NCI-H2227 (cell line): ENCODE measurements at regions not wholly inside any gene's neighbourhood (a gene's known extent, or its start where the extent isn't known, plus 50 kb on each side); places are given as distances from the start of the nearest gene placed in this dataset.

Experiments
- DNase-seq: peaks from one replicate; lab custom pipeline; 2025; ENCODE audit not compliant: unreplicated experiment; lab: John Stamatoyannopoulos, UW

GRCh38 chr2:7777668-7778067 is 860.5 kb downstream of the RNF144A start:
- DNase-seq = no peak

DNA sequence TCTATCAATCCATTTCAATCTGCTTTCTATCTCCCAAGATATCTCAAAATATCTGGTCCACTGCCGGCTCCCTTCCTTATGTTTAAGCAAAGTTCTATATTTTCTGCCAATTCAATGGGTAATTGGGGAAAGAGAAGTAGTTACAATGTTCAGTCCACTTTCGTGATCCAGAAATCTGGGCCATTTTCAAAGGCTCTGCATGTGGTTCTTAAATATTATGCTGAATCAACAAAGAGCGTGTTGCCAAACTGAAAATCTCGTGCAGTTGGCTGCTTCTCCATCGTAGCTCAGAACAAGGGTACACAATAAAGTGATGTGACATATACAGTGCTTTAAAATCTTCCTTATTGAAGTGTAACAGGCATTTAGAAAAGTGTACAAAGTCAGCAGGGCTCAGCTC is 863.1 kb downstream of the RNF144A start:
- no peak for DNase-seq

DNA sequence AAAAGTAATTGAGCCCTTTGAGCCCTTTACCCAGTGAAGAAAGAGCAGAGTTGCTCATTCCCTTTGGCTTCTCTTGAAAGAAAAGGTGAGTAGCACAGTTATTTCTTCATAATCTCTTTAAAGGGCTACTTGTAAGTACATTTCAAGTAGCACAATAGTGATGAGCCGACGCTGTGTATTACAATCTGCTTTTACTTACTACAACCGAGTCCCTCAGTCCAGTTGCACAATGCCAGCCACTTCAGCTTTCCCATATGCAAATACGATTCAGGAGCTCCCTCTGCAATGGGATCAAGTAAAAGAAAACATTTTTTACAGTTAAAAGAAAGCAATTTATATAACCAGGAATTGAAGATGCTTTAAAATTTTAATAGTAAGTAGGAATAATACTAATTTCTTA is 868.5 kb downstream of the RNF144A start:
- no peak for DNase-seq

- no peak for DNase-seq
Measured at GRCh38 chr2:7788736-7789135, 871.5 kb downstream of the RNF144A start.

- DNase-seq = no peak
Measured at GRCh38 chr2:7792031-7792651, 874.9 kb downstream of the RNF144A start.

- no peak for DNase-seq
Measured at GRCh38 chr2:7795778-7796563, 878.8 kb downstream of the RNF144A start.

DNA sequence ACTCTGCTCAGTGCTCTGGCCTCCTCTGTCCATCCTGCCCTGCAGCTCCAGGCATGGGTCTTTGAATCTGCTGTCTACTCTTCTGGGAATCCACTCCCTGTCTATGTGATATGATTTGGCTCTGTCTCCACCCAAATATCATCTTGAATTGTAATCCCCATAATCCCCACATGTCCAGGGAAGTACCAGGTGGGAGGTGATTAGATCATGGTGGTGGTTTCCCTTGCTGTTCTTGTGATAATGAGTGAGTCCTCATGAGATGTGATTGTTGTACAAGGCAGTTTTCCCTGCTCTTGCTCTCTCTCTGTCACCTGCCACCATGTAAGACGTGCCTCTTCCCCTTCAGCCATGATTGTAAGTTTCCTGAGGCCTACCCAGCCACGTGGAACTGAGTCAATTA is 881.8 kb upstream of the ID2 start:
- no peak for DNase-seq

DNA sequence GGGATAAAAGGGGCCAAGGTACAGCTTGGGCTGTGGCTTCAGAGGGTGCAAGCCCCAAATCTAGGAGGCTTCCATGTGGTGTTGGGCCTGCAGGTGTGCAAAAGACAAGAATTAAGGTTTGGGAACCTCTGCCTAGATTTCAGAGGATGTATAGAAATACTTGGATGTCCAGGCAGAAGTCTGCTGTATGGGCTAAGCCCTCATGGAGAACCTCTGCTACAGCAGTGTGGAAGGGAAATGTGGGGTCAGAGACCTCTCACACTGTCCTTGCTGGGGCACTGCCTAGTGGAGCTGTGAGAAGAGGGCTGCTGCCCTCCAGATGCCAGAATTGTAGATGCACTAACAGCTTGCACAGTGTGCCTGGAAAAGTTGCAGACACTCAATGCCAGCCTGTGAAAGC is 880.6 kb upstream of the ID2 start:
- DNase-seq = no peak

DNA sequence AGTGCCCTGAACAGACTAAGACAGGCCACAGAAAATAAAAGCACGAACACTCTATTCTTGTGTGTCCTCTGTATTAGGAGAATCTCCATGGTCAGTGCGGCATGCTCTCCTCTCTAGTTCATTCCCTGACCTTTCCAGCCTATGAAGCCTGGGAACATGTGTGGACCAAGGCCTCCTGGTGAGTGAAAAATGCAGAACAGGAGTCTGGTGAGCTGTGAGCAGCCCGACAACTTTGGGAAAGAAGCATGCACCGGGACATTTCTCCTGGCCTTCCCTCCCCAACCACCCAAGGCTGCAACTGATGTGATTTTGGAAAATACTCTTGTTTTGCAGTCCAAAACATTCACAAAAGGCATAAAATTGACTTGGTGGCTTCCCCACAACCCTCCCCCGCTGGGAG is 878.3 kb upstream of the ID2 start:
- no peak for DNase-seq

DNA sequence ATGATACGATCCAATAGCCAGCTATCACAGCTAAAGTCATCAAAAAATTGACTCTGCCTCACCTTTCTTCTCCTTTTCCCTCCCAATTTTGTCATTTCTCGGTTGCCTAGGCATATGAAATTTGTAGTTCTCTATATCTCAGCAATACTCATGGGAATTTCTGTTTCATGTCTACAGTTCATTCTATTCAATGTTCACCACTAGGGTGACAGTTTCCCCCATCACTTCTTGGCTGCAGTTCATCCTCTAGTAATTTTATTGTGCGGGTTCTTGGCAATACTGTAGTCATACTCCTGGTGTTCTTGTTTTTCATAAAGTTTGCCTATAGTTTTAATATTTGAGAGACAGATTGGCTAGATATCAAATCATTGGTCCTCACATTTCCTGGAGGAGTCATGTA is 872.2 kb upstream of the ID2 start:
- no peak for DNase-seq

DNA sequence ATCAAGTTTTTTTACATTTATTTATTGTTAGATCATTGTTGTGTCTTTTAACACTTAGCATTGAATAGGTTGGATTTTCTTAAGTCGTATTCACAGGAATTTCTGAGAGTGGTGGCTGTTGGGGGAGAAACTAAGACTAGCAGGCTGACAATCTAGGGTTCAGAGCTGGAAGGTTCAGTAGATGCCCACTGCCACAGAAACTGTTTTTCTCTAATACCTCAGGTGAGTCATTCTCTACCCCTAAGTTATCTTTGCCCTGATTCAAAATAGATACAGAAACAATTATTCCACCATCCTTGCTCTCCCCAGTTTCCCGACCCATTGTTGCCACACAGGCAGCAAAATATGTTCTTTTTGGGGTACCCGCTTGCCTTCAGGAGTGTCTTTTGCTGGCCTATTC is 870.8 kb upstream of the ID2 start:
- no peak for DNase-seq

DNA sequence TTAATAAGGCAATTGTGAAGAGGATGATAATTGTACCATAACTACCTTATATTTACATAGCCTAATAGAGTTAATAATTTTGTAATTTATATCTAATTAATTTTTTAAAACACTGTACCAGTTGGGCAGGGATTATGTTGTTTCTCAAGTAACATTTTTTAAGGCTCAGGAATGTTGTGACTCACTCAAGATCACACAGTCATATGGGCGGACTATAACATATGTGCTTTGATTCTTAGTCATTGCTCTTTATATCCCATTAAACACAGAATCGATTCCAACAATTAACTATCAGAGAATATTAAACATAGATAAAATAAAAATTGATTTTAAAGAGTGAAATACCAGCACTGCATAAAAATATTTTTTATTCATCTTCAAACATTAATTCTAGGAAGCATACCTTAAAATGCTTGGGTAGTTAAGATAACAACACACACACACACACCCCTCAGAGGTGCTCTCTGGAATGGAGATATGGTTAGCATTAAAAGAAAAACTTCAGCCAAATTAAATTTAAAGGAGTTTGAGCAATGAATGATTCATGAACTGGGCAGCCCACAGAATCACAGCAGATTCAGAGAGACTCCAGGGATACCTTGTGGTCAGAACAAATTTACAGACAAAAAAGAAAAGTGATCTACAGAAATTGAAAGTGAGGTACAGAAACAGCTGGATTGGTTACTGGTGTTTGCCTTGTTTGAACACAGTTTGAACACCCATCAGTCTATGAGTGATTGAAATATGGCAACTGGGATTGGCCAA is 869.4 kb upstream of the ID2 start:
- no peak for DNase-seq

DNA sequence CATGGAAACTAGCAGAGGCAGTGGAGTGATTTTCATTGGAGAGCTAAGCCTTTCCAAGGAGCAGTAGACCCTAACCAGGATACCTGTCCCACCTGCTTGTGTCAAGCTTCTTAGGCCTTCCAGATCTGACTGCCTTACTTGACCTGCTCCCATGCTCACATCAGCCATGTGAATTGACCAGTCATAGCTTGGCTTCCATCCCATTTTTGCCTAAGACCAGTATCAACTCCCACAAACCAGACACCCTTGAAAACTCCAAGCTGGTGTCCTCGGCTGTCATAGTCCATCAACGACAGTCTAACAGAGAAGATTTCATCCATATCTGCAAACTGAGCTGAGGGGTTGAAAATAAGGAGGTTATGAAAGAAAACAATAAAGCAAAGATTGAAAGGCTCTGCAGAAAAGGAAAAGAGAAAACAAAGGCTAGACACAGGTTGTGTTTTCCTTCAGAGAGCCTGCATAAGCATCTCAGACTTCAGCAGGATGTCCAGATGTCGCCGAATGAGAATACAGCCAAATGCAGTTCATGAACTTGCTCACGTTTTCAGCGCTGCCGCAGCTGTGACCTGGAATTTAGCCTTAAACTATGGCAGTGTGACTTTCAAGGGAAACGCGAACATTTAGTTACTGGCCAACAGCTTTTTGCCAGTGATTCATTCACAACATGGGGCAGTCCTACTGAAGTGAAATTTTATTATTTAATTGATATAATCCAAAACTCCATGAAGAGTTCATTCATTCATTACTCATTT is 868.1 kb upstream of the ID2 start:
- DNase-seq = no peak

- no peak for DNase-seq
Measured at GRCh38 chr2:7815726-7816125, 866.1 kb upstream of the ID2 start.

- DNase-seq = no peak
Measured at GRCh38 chr2:7816233-7816632, 865.6 kb upstream of the ID2 start.

GRCh38 chr2:7816944-7817343 is 864.9 kb upstream of the ID2 start:
- no peak for DNase-seq

GRCh38 chr2:7819316-7819715 is 862.5 kb upstream of the ID2 start:
- no peak for DNase-seq

DNA sequence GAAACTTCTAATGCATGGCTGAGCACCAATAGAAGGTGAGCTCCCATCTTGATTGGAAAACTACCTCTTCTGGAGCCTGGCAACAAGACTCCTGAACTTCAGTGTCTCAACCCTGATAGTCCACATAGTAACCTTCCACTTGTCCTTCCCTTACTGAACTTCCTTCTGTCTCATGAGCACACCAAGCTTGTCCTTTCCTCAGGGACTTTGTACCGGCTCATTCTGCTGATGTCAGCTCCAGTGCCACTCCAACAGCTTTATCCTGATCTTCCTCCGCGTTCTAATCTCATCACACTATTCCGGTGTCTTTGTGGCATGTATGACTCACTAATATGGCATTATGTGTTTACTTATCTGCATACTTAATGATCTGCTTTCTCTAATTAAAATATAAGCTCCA is 862.0 kb upstream of the ID2 start:
- DNase-seq = no peak

DNA sequence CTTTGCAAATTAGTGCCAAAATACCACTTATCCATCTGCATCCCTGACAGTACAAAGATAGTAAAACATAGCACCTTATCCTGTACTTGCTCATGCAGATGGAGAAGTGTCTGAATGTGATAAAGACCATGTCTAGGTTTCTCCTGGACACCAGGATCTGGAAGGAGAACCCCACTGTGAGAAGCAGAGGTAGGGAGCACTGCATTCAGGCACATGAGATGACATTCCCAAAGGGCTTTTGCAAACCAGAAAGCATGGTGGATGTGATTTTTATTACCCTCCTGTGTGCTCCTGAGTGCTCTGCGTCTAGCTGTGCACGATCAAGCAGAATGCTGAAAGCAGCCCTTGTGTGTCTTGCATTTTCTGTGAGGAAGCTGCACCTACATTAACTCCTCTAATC is 857.6 kb upstream of the ID2 start:
- no peak for DNase-seq

- DNase-seq = no peak
Measured at GRCh38 chr2:7825591-7826312, 856.1 kb upstream of the ID2 start.

- DNase-seq = no peak
Measured at GRCh38 chr2:7826656-7827055, 855.2 kb upstream of the ID2 start.
